ENCODE measurements at regions not wholly inside any gene's neighbourhood (a gene's known extent, or its start where the extent isn't known, plus 50 kb on each side); places are given as distances from the start of the nearest gene placed in this dataset.

DNA sequence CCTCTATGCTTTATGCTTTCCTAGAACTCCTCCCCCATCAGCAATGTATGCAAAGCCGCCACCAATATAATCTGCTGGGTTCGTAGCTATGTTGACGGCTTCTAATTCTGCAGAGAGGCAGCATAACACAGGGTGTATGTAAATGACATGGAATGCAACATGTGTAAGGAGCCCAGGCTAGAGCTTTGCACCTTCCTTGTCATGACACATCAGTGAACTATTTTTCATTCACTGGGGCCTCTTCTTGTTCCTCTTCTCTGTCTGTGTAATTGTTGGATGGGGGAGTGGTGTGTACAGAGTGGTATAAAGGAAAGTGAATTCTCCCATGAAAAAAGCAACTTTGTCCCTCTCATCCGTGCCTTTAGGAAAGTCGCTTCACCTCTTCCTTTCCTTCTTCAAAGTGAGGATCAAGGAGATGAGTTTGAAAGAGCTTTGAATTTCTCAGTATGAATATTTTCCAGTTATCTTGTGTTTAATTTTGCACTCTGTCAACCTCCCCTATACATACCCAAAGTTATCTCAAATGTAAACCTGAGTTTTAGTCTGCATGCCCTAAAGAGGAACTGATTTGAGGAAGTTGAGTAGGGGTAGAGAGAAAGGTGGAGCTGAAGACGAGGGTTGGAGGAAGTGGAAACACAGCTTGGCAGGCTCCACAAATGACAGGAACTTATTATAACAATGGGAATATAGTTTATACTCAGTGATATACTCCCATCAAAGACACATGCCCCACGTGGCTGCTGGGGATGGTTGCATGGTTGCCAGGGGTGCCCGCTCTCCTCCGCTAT is 74.9 kb upstream of the ARL4C start:
- TF ChIP-seq ZNF274 (IDR thresholded peaks at IDR 0.05; ENCODE audit: low read depth, low read length) (no peak), SUZ12 (IDR thresholded peaks at IDR 0.05; ENCODE audit: extremely low read depth, insufficient read depth, insufficient read length) (no peak), YY1 (IDR thresholded peaks at IDR 0.05; ENCODE audit: insufficient read depth, insufficient read length) (no peak)

Data from NT2/D1 (cell line).